HG03097 (cell line): ENCODE measurements at regions not wholly inside any gene's neighbourhood (a gene's known extent, or its start where the extent isn't known, plus 50 kb on each side); places are given as distances from the start of the nearest gene placed in this dataset.

Experiments used
- ATAC-seq: cut with Tn5 transposase; IDR thresholded peaks from one replicate; pipeline ENCODE4 v1.9.1; 2021; ENCODE audit not compliant: unreplicated experiment, low FRiP score

DNA sequence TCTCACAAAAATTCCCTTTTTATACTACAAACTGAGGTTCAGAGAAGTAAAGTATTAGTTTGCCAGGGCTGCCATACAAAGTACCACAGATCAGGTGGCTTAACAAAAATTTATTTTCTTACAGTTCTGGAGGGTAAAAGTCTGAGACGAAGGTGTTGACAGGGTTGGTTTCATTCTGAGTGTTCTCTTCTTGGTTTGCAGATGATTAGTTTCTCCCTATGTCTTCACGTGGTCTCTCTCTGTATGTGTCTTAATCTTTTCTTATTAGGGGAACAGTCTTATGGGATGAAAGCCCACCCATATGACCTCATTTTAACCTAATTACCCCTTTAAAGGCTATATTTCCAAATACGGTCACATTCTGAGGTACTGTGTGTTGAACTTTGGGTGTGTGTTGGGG is 274.2 kb downstream of the BRINP1 start:
- no peak for ATAC-seq

GRCh38 chr9:119101048-119101447 is 268.2 kb downstream of the BRINP1 start:
- no peak for ATAC-seq

- no peak for ATAC-seq
Observed at GRCh38 chr9:119114681-119115080, 254.6 kb downstream of the BRINP1 start.
